ENCODE measurements at regions not wholly inside any gene's neighbourhood (a gene's known extent, or its start where the extent isn't known, plus 50 kb on each side); places are given as distances from the start of the nearest gene placed in this dataset.

DNA sequence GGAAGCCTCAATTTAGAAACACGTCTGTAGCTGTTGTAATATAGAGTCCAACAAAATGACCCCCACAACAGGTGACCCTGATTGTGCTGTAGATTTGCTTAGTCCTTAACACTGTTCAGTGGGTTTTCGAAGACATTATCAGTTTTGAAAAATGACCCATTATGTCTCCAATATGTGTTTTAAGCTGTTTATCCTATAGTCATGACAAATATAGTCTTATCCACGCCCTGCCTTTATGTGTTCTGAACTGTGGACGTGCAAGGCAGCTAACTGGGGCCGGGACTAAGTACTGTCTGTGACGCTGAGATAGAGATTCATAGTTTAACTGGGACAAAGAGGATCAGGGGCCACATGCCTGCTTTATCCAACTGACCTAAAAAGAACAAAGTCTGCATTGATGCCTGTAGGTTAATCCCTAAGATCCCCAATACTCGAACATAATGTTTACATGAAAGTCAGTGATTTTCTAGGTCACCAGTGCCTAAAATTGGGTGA is 192.4 kb downstream of the CD83 start:
- Histone ChIP-seq H3K27me3 (no peaks in the 10 kb centered on the region), H3K4me1 (no peaks in the 10 kb centered on the region), H3K27ac (no peak overlapping the region), H3K36me3 (no peaks in the 10 kb centered on the region), H3K4me3 (no peak overlapping the region), H3K9me3 (no peaks in the 10 kb centered on the region)
- WGBS, 2 donors (ENCODE audit: low coverage in 1 of 2): 88 to 95% methylated on average over 6 to 7 of the region's 7 CpGs
- intact Hi-C loops (cut with DNase I; ENCODE audit: low total_unique reads) (no loop called here), in situ Hi-C loops (cut with MboI; ENCODE audit: low pct_ligation_motif_present in 1 of 4, low pct_unique_long_range_greater_than_20kb in 1 of 4, low sequenced_read_pairs in 3 of 4) (no loop called here)
- DNase-seq: no peak
- TF ChIP-seq CTCF (IDR thresholded peaks at IDR 0.05) (no peak), POLR2AphosphoS5 (IDR thresholded peaks at IDR 0.05) (no peak), POLR2A (IDR thresholded peaks at IDR 0.05) (no peak), EP300 (IDR thresholded peaks at IDR 0.05; ENCODE audit: low read depth) (no peak)

DNA sequence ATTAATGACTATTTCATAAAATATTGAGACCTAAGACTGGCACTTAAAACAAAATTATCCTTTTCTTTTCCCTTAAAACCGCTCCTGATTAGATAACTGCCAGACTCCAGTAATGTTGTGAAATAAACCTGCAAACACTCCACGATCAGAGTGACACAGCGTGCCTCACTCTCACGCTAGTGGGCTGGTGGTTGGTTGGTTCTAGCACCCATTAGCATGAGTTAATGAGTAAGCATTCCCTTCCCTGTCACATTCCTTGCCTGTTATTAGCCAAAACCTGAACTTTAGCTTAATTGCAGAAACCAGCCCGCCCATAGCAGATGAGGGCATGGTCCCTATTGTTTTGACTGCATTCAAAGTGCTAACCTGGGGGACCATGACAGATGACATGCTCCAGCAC is 193.4 kb downstream of the CD83 start:
- WGBS, 2 donors (ENCODE audit: low coverage in 1 of 2): 80 to 93% methylated on average over 1 to 5 of the region's 5 CpGs
- TF ChIP-seq POLR2A (IDR thresholded peaks at IDR 0.05) (no peak), POLR2AphosphoS5 (IDR thresholded peaks at IDR 0.05) (no peak), CTCF (IDR thresholded peaks at IDR 0.05) (no peak), EP300 (IDR thresholded peaks at IDR 0.05; ENCODE audit: low read depth) (no peak)
- no peak for DNase-seq
- H3K27me3 ChIP-seq: no peaks in the 10 kb centered on the region
- H3K27ac ChIP-seq: no peak overlapping the region
- no peaks in the 10 kb centered on the region for H3K4me1 ChIP-seq
- in situ Hi-C loops (cut with MboI; ENCODE audit: low pct_ligation_motif_present in 1 of 4, low pct_unique_long_range_greater_than_20kb in 1 of 4, low sequenced_read_pairs in 3 of 4) (no loop called here), intact Hi-C loops (cut with DNase I; ENCODE audit: low total_unique reads) (no loop called here)
- H3K4me3 ChIP-seq: no peak overlapping the region
- H3K9me3 ChIP-seq: no peaks in the 10 kb centered on the region
- H3K36me3 ChIP-seq: no peaks in the 10 kb centered on the region

GRCh38 chr6:14312587-14312986 is 195.0 kb downstream of the CD83 start:
- H3K27me3 ChIP-seq: no peaks in the 10 kb centered on the region
- intact Hi-C loops (cut with DNase I; ENCODE audit: low total_unique reads): no loop called here
- WGBS, 2 donors (ENCODE audit: low coverage in 1 of 2): 87 to 88% methylated on average over 6 of the region's 6 CpGs
- H3K27ac ChIP-seq: no peak overlapping the region
- no peaks in the 10 kb centered on the region for H3K9me3 ChIP-seq
- no peak for DNase-seq
- in situ Hi-C loops (cut with MboI; ENCODE audit: low pct_ligation_motif_present in 1 of 4, low pct_unique_long_range_greater_than_20kb in 1 of 4, low sequenced_read_pairs in 3 of 4): no loop called here
- H3K4me3 ChIP-seq: no peak overlapping the region
- no peak for TF ChIP-seq EP300 (IDR thresholded peaks at IDR 0.05; ENCODE audit: low read depth)
- no peak for TF ChIP-seq POLR2A (IDR thresholded peaks at IDR 0.05)
- no peak for TF ChIP-seq CTCF (IDR thresholded peaks at IDR 0.05)
- TF ChIP-seq POLR2AphosphoS5 (IDR thresholded peaks at IDR 0.05): no peak
- no peaks in the 10 kb centered on the region for H3K36me3 ChIP-seq
- H3K4me1 ChIP-seq: peaks cover 0 to 6% (median 0%) of the 10 kb centered on the region in 4 donors

- 94 to 100% methylated on average over 1 to 2 of the region's 2 CpGs for WGBS, 2 donors (ENCODE audit: low coverage in 1 of 2)
- no peak for DNase-seq
Observed at GRCh38 chr6:14313248-14313647, 195.7 kb downstream of the CD83 start.

More at GRCh38 chr6:14313248-14313647, 195.7 kb downstream of the CD83 start:
- Histone ChIP-seq H3K9me3 (no peaks in the 10 kb centered on the region), H3K27ac (no peak overlapping the region), H3K27me3 (no peaks in the 10 kb centered on the region), H3K4me3 (no peak overlapping the region), H3K4me1 (peaks cover 0 to 6% (median 0%) of the 10 kb centered on the region in 4 donors), H3K36me3 (no peaks in the 10 kb centered on the region)
- in situ Hi-C loops (cut with MboI; ENCODE audit: low pct_ligation_motif_present in 1 of 4, low pct_unique_long_range_greater_than_20kb in 1 of 4, low sequenced_read_pairs in 3 of 4): no loop called here
- intact Hi-C loops (cut with DNase I; ENCODE audit: low total_unique reads): no loop called here
- TF ChIP-seq CTCF (IDR thresholded peaks at IDR 0.05) (no peak), EP300 (IDR thresholded peaks at IDR 0.05; ENCODE audit: low read depth) (no peak), POLR2AphosphoS5 (IDR thresholded peaks at IDR 0.05) (no peak), POLR2A (IDR thresholded peaks at IDR 0.05) (no peak)
